Muscle of back (tissue), 3 donors: ENCODE measurements at regions not wholly inside any gene's neighbourhood (a gene's known extent, or its start where the extent isn't known, plus 50 kb on each side); places are given as distances from the start of the nearest gene placed in this dataset.

ENCODE experiments used
- DNase-seq, 3 donors: peaks; one replicate each; pipeline versions ENCODE4 v3.0.0 to v3.0.0-alpha.2; 2013

GRCh38 chr1:83725735-83726360 lies 273.1 kb downstream of the TTLL7 start:
- no peak for DNase-seq

DNA sequence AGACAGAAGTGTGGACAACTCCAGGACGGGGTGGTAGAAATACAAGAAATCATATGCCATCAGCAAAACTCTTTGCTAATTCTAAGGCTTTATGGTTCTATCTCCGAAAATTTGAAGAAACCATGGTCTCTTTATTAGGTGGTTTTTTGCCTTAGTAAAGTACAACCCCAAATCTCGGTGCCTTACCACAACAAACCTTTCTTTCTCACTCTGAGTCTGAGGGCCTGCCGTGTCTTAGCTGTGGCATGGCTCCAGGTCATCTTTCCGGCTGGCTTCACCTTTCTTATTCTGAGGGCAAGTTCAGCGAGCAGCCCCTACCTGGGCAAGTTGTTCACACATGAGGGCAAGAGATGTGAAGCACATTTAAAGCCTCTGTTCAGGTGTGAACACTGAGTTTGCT lies 280.6 kb downstream of the TTLL7 start:
- no peak for DNase-seq

GRCh38 chr1:83717785-83718184 lies 281.1 kb downstream of the TTLL7 start:
- DNase-seq = no peak

GRCh38 chr1:83716641-83717040 lies 282.3 kb downstream of the TTLL7 start:
- DNase-seq = no peak

DNA sequence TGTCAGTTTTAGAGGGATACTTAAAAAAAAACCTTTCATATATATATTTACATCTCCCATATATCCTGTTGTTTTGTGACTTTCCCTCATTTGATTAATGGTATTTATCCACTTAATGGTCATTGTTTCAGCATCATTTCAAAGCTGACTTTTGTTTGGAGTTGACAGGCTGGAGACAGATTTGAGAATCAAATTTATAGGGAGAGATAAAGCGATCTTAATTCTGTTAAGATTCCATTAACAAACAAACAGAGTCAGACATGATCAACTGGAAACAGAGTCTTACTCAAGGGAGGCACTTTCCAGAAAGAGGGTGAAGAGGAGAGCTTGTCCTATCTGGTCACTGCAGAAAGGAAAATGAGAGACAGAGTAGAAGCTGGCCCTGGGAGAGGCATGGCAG lies 283.4 kb downstream of the TTLL7 start:
- DNase-seq = no peak

- DNase-seq = no peak
Observed at GRCh38 chr1:83709662-83710061, 289.3 kb downstream of the TTLL7 start.

DNA sequence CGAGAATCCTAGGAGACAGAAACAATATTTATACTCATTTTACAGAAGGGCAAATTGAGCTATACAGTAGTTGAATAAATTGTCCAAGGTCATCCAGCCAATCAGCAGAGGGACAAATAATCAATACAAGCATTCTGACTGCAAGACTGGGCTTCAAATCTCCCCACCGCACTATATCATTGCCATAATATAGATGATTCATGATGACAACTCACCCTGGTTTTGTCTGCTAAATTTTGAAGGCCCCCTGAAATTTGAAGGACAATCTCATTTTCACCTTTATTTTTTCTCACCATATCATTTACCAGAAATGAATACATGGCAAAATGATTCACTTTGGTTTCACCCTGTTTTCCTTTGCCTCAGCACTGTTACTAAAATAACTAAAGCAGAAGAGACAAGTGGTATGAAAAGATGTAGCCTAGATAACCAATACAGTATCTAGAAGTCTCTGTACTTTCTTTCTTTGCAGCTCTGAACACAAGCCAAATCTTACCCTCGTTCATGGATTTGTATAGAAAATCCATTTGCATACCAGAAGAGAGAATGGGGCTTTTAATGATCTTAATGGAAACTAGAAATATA lies 292.5 kb downstream of the TTLL7 start:
- DNase-seq = no peak

DNA sequence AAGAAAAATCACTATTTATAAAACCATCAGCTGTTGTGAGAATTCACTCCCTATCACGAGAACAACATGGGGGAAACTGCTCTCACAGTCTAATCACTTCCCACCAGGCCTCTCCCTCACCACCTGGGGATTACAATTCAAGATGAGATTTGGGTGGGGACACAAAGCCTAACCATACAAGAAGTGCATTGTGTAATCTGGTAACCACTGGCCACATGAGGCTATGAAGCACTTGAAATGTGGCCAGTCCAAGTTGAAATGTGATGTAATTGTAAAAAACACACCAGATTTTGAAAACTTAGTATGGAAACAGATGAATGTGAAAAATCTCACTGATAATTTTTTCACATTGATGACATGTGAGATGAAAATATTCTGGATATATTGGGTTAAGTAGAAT lies 293.8 kb downstream of the TTLL7 start:
- no peak for DNase-seq

DNA sequence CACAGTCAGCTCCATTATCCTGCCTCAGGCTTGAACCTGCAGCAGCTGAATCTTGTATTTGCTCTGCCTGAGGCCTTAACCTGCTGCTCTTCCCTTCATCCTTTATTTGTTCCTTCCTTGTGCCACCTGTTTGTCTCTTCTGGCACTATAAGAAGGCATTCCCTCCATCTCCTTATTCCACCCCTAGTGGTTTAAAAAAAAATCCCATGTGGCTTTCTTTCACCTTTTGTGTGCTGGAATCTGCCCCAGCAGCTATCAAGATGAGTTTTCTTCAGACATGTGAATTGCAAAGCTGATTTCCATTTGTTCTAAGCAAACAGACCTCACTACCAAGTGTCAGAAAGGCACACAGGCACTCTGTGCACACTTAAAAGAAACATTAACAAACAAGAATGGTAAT lies 294.6 kb downstream of the TTLL7 start:
- DNase-seq = no peak

GRCh38 chr1:83702356-83702755 lies 296.6 kb downstream of the TTLL7 start:
- DNase-seq = no peak

GRCh38 chr1:83701355-83701754 lies 297.6 kb downstream of the TTLL7 start:
- DNase-seq = no peak

GRCh38 chr1:83698644-83699043 lies 300.3 kb downstream of the TTLL7 start:
- no peak for DNase-seq

DNA sequence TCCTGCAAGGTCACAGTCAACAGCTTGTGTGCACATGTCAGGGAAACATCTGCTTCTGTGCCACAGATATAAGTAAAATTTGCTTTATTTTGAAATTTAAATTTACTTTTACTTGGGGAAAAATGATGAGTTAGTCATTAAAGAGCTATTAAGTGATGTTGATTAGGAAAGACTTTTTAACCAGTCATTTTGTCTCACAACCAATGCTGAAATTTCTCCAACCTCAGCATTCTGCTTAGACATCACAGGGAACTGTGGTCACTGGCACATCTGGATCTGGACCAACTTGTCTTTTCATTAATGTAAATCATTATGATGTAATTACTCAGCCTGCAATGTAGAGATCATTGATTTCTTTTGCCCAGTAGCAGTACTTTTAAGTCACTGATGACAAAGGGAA lies 301.0 kb downstream of the TTLL7 start:
- DNase-seq = no peak

DNA sequence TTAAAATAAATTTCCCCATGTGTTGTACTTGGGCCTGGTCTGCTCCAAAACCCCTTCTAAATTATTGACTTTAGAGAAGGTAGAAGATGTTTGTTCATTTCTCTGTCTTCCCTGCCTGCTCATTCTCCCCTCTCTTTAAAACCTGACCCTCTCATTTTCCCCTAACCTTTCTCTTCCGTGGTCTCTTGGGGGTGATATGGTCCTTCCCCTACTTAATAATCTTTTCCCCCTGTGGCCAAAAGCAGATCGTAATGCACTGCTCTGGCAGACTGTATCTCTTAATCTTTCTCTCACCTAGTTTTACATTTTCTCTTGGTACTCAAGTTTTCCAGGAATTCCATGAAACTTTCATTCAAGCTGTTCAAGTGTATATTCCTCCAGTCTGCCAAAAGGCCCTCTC lies 301.7 kb downstream of the TTLL7 start:
- DNase-seq = no peak

DNA sequence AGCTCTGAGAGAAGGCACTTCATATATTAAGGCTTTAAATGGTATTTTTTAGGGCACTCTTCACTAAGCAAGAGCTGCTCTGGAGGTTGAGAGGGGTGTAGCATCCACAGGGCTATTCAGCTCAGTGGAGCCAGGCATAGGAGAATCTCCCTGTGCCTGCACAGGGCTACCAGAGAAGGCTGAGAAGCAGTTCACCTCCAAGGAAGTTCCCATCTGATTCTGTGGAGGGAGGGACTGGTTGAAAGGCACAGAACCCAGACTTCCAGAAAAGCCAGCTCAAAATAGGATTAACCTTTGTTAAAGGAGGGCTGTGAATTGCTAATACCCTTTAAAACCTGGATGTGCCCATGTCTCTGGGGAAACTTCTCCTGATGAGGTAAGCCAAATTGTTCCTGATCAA lies 304.5 kb downstream of the TTLL7 start:
- DNase-seq = no peak

- DNase-seq = peak; percentile 2 to 40 (median 8)
Observed at GRCh38 chr1:83693427-83694126, 305.4 kb downstream of the TTLL7 start.

DNA sequence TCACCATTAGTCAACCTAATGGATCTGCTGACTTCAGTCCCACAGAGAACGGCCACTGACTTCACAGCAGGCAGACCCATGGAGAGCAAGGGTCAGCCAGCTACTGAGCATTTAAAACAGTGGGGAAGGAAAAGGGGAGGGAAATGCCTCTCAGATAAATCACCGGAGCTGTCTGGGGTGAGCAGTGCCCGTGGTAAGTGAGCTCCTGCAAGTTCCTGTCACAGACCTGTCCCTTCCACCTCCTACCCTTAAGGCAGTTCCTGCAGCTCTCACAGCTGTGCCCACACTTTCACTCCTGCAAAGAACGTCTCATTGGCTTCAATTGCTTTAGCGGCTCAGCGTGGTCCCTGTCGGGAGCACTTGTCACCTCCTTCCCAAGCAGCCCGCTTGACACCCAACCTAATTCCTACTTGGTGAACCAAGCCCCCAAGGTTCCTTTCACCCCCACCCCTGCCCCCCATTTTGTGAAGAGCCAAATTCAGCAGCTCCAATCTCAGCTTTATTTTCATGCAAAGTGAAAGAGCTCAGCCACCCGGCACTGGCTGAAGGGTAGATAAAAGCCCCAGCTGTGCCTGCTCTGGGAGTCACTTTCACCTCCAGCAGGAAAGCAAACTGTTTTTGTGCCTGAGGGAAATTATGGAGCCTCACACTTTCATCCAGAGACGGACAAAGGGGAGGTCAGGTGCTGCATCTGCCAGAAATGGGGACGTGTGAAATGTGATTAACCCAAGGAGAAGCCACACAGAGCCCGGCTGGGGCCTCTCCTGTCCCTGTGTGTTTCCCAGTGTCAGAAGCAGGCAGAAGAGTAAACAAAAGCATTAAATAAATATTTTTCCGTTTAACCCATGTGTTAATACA lies 306.2 kb downstream of the TTLL7 start:
- peak; percentile 10 to 57 (median 17) for DNase-seq

DNA sequence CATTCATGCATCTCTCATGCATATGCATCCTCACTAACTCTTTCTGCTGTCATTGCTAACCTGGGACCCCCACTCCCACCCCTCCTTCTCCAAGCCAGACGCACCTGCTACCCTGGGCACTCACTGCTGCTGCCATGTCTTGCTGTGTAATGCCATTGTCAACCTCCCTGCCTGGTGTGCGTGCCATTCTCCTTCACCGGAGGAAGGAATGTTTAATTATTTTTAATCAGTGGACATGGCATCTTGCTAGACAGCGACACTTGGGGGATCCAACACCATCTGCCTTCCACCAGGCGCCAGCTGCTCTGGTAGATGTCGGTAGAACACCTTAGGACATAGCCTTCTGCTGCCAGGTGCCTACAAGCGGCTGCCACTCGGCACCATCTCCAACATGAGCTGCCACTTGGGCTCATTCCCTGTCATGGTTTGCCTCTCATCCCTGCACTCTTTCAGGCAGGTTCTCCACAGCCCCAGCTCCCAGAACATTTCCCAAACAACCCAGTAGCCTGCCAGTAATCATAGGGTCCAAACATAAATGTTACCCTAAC lies 306.9 kb downstream of the TTLL7 start:
- no peak for DNase-seq

DNA sequence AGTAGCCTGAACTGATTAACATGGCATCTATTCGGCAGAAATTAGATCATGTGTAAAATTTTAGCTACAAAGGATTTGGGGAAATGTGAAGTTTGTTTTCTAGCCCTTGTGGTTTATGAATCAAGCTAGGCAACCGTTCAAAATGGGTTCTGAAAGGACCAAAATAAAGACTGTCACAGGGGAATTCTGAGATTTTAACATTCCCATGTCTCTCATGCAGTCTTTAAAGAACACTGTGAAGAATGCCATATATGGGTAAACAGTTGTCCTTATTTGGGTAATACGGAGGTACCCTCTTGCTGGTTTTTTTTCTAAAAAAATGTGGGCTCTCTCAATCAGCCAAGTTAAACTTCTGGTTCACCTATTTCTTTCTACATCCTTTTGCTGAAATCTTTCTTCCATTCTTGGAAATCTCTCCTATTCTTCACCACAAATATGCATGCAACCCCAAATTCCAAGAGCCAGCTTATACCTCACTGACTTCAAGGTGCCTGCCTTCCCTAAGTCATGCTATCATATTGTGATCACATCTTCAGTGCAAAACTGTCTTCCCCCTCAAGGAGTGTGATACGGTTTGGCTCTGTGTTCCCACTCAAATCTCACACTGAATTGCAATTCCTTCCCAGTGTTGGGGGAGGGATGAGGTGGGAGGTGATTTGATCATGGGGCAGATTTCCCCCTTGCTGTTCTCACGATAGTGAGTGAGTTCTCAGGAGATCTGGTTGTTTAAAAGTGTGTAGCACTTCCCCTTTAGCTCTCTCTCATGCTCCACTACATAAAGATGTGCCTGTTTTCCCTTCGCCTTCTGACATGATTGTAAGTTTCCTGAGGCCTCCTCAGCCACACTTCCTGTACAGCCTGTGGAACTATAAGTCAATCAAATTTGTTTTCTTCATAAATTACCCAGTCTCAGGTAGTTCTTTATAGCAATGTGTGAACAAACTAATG lies 308.7 kb downstream of the TTLL7 start:
- DNase-seq = peak in 1 of 3 donors; percentile 10

DNA sequence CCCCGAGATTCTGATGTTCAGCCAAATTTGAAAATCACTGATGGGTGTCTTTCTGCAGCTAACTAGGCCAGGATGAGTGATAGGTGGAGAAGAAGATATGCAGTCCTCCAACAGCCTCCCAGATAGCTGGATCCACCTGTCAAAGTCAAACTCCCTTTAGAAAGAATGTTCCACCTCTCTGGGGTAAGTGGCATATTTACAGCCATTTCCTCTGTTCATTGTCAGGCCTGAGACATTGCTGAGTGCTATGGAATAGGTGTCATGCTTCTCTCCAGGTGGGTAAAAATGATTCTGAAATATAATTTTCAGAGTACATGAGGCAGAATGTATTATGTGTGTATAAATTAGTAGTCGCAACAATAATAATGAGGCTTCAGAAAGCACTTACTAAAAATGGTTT lies 316.8 kb downstream of the TTLL7 start:
- no peak for DNase-seq

GRCh38 chr1:83676106-83676505 lies 322.8 kb downstream of the TTLL7 start:
- no peak for DNase-seq
